Mesothelial cell of epicardium (in vitro differentiated cells): ENCODE measurements at regions not wholly inside any gene's neighbourhood (a gene's known extent, or its start where the extent isn't known, plus 50 kb on each side); places are given as distances from the start of the nearest gene placed in this dataset.

Experiments used
- DNase-seq, 2 experiments: peaks; one replicate each; pipeline ENCODE4 v3.0.0; 2021; ENCODE audit warnings: low spot score in 2 of 2; ENCODE audit not compliant: unreplicated experiment in 2 of 2
- H3K27ac Mint-ChIP-seq: 2 replicates; pipeline ENCODE4 v1.8.0; 2021; ENCODE audit warnings: mixed read lengths
- H3K27me3 Mint-ChIP-seq: 2 replicates; pipeline ENCODE4 v1.8.0; 2021; ENCODE audit warnings: low read depth, mixed read lengths
- H3K36me3 Mint-ChIP-seq: 2 replicates; pipeline ENCODE4 v1.8.0; 2021; ENCODE audit warnings: mixed read lengths
- H3K4me1 Mint-ChIP-seq: 2 replicates; pipeline ENCODE4 v1.8.0; 2021; ENCODE audit warnings: mixed read lengths
- H3K4me3 Mint-ChIP-seq: 2 replicates; pipeline ENCODE4 v1.8.0; 2021; ENCODE audit warnings: mild to moderate bottlenecking, moderate library complexity, mixed read lengths
- H3K9me3 Mint-ChIP-seq: 2 replicates; pipeline ENCODE4 v1.8.0; 2021; ENCODE audit warnings: mixed read lengths
- TF ChIP-seq, protein P1 (sequence below): fragments of 200-600 bp; sonication (generic); IDR thresholded peaks from one replicate; pipeline ENCODE4 v1.5.0; 2021; ENCODE audit warnings: antibody characterized with exemption; ENCODE audit not compliant: unreplicated experiment

GRCh38 chr4:95625020-95625419, 76.2 kb upstream of the UNC5C start:
- no peak overlapping the region for H3K27ac Mint-ChIP-seq
- H3K4me1 Mint-ChIP-seq = peaks cover 4% of the 10 kb centered on the region
- H3K4me3 Mint-ChIP-seq = no peak overlapping the region
- no peaks in the 10 kb centered on the region for H3K27me3 Mint-ChIP-seq
- no peaks in the 10 kb centered on the region for H3K36me3 Mint-ChIP-seq
- TF ChIP-seq, protein P1, sequence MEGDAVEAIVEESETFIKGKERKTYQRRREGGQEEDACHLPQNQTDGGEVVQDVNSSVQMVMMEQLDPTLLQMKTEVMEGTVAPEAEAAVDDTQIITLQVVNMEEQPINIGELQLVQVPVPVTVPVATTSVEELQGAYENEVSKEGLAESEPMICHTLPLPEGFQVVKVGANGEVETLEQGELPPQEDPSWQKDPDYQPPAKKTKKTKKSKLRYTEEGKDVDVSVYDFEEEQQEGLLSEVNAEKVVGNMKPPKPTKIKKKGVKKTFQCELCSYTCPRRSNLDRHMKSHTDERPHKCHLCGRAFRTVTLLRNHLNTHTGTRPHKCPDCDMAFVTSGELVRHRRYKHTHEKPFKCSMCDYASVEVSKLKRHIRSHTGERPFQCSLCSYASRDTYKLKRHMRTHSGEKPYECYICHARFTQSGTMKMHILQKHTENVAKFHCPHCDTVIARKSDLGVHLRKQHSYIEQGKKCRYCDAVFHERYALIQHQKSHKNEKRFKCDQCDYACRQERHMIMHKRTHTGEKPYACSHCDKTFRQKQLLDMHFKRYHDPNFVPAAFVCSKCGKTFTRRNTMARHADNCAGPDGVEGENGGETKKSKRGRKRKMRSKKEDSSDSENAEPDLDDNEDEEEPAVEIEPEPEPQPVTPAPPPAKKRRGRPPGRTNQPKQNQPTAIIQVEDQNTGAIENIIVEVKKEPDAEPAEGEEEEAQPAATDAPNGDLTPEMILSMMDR = no peak
- no peak for DNase-seq
- no peaks in the 10 kb centered on the region for H3K9me3 Mint-ChIP-seq

DNA sequence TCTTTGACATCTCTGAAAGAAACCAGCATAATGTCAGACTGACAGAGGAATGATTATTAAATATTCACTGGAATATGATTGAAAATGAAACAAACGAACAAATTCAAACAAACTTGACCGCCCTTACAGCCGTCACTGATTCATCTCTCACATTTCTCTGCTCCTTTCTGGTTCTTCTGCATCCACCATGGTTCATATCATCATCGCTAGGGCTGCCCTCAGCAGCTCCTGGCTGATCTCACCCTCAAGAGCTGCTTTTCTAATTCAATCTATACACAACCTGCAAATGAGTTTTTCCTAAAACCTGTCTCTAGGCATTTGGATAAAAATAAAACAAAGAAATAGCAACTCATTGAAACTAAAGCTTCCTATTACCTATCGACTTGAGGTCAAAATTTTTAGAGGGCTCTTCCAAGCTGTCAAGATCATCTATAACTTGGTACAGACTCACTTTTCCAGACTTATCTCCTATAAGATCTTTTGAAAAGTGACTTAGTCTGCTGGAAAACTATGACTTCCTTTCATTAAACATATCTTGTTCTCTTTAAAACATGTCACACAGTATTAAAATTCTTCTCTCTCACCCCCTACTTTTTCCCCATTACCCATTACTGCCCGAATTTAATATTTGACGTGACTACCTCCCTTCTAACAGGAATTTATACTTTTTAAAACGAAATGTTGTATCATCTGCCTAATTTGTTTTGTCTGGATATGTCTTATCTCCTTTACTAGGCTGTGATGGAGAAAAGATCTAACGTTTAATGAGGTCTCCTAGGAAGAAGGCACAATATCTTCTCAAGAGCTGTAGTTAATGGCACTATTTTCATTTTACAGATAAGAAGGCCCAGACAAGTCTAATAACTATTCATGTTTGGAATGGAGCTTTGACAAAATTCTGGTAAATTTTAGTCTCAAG, 71.0 kb upstream of the UNC5C start:
- Mint-ChIP-seq H3K4me3 (no peak overlapping the region), H3K4me1 (peaks cover 2% of the 10 kb centered on the region), H3K9me3 (peaks cover 18% of the 10 kb centered on the region), H3K27me3 (no peaks in the 10 kb centered on the region), H3K27ac (no peak overlapping the region), H3K36me3 (no peaks in the 10 kb centered on the region)
- TF ChIP-seq, protein P1 = no peak
- DNase-seq = no peak

- DNase-seq = no peak
- no peak overlapping the region for H3K27ac Mint-ChIP-seq
- H3K36me3 Mint-ChIP-seq = no peaks in the 10 kb centered on the region
- TF ChIP-seq, protein P1 = no peak
- no peaks in the 10 kb centered on the region for H3K4me1 Mint-ChIP-seq
- peaks cover 18% of the 10 kb centered on the region for H3K9me3 Mint-ChIP-seq
- no peaks in the 10 kb centered on the region for H3K27me3 Mint-ChIP-seq
- H3K4me3 Mint-ChIP-seq = no peak overlapping the region
Measured at GRCh38 chr4:95614684-95615205, 66.0 kb upstream of the UNC5C start.

DNA sequence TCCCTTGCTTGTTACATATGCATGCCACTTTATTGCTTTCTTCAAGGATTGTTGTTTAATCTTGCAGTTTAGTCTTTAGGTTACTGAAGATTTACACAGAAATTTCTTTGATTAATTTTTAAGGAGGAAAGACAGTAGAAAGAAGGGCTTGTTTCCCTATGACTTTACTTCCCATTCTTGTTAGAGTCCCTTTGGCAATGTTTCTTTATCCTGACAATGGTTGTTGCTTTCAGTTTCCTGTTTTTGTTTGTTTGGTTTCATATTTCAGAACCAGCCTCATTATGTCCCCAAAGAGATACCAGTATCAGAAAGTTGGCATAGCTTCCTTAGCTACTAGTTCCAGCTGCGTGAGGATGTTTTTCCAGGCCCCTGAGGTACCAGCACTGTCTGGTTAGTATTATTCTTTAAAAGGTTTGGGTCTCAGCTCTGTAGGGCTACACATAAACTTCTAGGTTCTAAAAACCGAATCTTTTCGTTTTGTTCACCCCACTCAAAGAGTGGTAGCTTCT, 61.3 kb upstream of the UNC5C start:
- H3K4me3 Mint-ChIP-seq = no peak overlapping the region
- TF ChIP-seq, protein P1 = no peak
- no peak overlapping the region for H3K27ac Mint-ChIP-seq
- H3K36me3 Mint-ChIP-seq = no peaks in the 10 kb centered on the region
- H3K27me3 Mint-ChIP-seq = no peaks in the 10 kb centered on the region
- no peaks in the 10 kb centered on the region for H3K9me3 Mint-ChIP-seq
- H3K4me1 Mint-ChIP-seq = no peaks in the 10 kb centered on the region
- DNase-seq = no peak

GRCh38 chr4:95606739-95607138, 58.0 kb upstream of the UNC5C start:
- Mint-ChIP-seq H3K36me3 (no peaks in the 10 kb centered on the region), H3K4me3 (no peak overlapping the region), H3K4me1 (peaks cover 12% of the 10 kb centered on the region), H3K9me3 (no peaks in the 10 kb centered on the region), H3K27ac (no peak overlapping the region), H3K27me3 (no peaks in the 10 kb centered on the region)
- no peak for DNase-seq
- TF ChIP-seq, protein P1 = no peak
